ENCODE measurements at regions not wholly inside any gene's neighbourhood (a gene's known extent, or its start where the extent isn't known, plus 50 kb on each side); places are given as distances from the start of the nearest gene placed in this dataset.

DNA sequence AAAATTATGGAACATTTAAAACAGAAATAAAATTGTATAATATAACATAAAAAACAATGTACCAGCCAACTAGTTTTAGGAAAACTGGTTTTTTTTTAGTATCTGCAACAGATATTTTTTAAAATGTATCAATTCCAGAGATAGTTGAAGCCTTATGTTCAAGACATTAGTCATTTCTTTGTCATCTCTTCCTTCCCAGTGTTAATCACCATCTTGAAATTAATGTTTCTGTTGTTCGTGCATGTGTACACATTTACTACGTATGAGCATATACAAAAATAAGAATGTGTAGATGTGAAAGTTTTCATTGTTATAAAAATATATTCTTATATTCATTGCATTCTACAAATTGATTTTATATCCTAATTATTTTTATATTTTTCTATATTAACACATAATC lies 1062.1 kb downstream of the SLC6A15 start:
- no peak for TF ChIP-seq ZC3H10 (CRISPR knock-in tag; IDR thresholded peaks at IDR 0.05)
- no peak for TF ChIP-seq ZFP3 (CRISPR knock-in tag; IDR thresholded peaks at IDR 0.05)
- TF ChIP-seq RARB (CRISPR knock-in tag; IDR thresholded peaks at IDR 0.05): no peak

Data from SK-N-SH treated with all-trans-retinoic acid at 6 μM for 48 hours (cell line).